Embryonic facial prominence (tissue), 1 donor: ENCODE measurements at regions not wholly inside any gene's neighbourhood (a gene's known extent, or its start where the extent isn't known, plus 50 kb on each side); places are given as distances from the start of the nearest gene placed in this dataset.

Source experiments
- DNase-seq: peaks from one replicate; pipeline ENCODE4 v3.0.0-alpha.2; 2016; ENCODE audit errors: extremely low spot score

DNA sequence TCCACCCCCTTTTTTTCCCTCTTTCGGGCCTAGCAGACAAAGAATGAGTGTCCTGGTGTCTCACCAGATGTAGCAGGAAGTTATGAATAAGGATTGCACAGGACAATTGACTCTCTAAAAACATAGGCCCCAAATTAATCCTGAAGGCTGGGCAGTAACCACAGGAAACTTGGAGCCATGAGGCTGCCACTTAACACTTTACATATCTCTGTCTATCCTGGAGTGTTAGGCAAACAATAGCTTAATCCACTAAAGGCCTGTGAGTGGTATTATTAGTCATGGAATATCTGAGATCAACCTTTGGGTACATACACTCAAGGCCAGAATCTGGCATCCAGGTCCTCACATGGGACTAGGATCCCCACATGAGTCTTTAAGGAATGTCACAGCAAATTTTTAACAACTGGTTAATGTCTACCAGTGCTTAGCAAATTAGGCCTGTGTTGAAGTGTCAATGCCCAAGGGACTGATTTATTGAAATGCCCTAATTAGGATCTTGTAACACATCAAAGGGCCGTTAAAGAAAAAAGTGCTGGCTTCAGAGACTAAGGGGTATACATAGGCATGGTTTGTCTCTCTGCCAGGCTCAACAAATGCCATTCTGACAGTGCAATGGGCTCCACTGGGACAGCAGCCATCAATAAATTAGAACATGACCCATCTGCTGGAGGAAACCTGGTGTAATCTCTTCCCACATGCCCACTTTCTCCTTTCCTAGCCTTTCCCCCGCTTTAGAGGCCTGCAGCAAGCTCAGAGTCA lies 196.7 kb upstream of the TBX20 start:
- no peak for DNase-seq

GRCh38 chr7:35448486-35448885 lies 194.6 kb upstream of the TBX20 start:
- no peak for DNase-seq

DNA sequence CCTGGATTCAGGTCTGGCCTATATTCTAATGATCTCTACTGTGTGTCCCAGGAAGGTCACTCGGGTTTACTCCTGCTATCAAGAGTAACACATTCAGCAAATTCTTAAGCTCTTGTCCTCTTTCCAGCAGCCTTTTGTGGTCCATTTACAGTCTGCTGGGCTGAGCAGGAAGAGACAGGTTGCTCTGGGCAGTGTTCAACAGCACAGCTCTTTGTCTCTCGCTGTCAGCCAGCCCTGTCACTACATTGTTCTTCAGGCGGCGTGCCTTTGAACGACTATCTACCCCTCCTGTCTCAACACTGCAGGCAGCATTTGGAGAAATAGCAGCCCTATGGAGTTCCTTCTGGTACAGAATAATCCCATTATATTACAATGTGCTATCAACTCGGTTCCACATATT lies 192.2 kb upstream of the TBX20 start:
- DNase-seq, result no peak

DNA sequence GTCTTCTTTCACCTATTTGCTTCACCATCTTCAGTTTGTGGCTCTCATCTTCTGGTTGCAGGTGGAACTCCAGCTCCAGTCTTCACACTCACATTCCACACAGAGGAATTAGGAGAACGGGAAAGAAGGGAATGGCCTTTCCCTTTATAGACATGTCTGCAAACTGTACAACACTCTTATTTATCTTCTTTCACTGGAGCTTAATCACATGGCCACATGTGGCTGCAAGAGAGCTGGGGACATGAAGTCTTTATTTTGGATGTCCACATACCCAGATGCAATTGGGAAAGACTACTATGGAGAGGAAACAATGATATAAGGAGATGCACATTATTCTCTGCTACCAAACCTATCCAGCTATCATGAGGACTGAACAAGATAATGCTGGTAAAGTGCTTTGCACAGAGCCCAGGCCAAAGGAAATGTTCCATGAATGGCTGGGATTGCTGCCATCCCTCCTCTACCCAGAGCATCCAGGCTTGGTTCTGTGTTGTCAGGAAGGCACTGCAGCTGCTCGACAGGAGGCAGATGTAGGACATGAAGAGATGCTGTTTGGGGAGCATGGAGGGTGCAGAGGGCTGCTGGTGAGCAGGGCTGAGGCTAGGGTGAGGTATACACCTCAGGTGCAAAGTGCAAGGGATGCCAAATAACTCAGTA lies 183.8 kb upstream of the TBX20 start:
- DNase-seq, result no peak

- DNase-seq, result no peak
Observed at GRCh38 chr7:35436452-35436851, 182.6 kb upstream of the TBX20 start.

DNA sequence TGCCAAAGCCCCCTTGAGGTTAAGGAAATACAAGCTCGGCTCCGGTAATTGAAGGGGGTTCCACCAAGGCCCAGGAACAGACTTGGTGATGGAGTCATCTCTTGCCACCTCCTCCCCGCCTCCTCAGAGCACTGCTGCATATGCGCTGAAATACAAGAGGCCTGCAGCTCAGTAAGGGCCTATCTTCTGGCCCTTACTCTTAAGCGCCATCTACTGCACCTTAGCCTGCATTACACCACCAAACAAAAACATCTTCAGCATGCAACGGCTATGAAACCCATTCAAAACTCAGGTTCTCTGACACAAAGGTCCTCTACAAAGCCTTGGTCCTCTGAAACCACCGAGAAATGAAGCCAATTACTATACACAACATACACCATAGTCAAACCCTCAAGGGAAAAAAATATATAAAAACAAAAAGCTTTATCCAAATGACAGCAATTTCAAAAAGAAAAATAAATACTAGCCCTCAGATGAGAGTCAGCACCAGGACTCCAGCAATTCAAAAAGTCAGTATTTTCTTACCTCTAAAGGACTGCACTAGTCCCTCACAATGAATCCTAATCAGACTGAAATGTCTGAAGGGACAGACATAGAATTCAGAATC lies 176.8 kb upstream of the TBX20 start:
- DNase-seq, result no peak

DNA sequence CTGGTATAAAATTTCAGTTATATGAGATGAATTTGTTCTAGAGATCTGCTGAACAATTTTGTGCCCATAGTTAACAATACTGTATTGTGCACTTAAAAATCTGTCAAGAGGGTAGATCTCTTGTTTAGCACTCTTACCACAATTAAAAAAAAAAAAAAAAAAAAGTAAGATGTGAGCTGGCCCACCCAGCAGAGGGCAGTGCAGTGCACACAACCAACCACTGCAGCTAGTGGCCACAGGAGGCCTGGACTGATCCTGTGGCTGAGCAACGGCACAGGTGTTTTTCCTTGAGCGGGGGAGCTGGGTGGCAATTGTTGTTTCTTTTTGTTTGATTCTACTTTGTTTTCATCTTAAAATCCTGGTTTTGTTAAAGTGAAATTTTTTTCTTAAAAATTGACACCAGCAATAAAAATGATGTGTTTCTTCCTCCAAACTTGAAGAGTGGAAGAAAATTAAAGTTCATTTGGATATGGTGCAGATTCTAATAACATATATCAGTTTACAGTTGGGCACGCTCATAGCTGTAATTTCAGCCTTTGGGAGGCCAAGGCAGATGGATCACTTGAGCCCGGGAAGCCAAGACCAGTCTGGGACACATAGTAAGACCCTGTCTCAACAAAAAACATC lies 171.1 kb upstream of the TBX20 start:
- DNase-seq, result no peak

- no peak for DNase-seq
Observed at GRCh38 chr7:35424440-35424839, 170.5 kb upstream of the TBX20 start.

DNA sequence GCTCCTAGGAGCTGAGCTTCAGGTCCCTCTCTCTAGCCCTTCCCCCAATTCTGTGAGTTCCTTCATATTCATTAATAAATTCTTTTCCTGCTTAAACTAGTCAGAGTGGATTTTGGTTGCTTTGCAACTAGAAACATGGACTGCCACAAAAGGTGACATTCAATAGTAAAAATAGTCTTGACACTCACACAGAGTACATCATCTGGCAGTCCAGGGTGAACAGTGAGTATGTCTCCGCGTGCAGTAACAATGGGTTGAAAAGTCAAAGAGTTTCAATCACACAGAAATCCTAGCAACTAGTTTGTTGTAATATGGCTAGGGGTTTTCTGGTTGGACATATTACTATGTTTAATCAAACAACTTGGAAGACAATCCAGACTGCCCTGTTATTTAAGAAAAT lies 168.8 kb upstream of the TBX20 start:
- DNase-seq, result no peak

- no peak for DNase-seq
Observed at GRCh38 chr7:35420656-35421055, 166.8 kb upstream of the TBX20 start.

GRCh38 chr7:35419391-35419755 lies 165.5 kb upstream of the TBX20 start:
- DNase-seq, result no peak

DNA sequence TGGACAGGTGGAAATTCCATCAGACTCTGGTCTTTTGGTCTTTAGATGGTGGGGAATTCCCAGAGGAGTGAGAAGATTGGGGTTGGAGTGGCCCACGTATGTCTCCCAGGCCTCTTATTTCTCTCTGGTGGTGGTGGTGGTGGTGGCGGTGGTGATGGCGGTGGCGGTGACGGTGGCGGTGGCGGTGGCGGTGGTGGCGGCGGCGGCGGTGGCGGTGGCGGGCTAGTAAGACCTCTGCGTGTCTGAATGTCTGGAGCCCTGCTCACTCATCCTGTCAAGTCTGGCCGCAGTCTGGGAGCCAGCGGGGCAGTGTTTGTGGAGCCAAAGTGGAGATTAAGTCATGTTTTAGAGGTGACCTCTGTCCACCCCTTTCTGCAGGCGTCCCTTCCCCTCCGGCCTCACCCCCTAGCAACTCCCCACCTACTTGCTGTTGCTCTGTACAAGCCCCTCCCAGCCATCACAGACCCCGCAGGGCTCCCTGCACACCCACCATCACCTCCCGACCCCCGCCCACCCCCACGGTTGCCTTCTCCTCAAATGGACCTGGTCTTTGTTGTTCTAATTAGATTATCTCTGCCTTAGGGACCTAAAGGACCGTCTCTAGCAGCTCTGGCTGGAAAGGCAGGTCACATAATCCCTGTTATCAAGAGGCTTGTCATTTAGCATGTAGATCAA lies 165.0 kb upstream of the TBX20 start:
- no peak for DNase-seq

DNA sequence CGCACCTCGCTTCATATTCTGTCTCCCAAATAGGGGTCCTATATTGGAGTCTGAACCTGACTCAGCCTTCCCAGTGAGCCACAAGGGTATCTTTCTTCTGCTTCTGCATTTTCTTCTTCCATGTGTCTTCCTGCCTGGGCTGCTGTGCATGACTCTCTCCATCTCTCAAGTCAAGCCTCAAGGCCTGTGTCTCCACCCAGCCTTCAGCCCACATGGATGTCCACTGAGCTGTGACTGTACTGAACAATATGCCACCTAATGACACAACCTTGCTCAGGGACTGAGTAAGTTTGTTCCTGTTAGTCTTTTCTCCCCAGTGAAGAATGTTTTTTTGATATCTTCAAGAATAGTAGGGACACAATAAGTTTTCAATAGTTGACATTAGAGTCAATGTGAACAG lies 162.7 kb upstream of the TBX20 start:
- no peak for DNase-seq

DNA sequence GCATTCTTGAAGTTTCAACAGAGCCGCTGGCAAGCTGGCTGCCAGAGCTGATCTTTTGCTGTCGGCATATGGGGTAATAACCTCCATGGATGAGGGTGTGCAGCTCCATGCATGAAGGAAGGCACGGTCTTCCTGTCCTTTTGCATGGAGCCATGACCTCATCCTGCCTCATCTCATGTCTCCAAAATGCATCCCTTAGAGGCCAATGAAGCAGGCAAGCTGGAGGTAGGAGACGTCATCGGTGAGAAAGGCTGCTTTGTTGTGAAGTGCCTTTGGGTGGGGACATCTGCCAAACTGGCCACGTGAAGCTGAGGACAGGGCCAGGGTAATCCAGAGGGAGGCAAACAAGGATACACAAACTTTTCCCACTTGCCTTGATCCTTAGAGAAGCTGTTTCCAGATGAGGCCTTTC lies 161.5 kb upstream of the TBX20 start:
- DNase-seq, result no peak

- DNase-seq, result no peak
Observed at GRCh38 chr7:35411331-35411730, 157.4 kb upstream of the TBX20 start.

GRCh38 chr7:35405461-35405860 lies 151.6 kb upstream of the TBX20 start:
- DNase-seq, result no peak

GRCh38 chr7:35401217-35401879 lies 147.4 kb upstream of the TBX20 start:
- no peak for DNase-seq

DNA sequence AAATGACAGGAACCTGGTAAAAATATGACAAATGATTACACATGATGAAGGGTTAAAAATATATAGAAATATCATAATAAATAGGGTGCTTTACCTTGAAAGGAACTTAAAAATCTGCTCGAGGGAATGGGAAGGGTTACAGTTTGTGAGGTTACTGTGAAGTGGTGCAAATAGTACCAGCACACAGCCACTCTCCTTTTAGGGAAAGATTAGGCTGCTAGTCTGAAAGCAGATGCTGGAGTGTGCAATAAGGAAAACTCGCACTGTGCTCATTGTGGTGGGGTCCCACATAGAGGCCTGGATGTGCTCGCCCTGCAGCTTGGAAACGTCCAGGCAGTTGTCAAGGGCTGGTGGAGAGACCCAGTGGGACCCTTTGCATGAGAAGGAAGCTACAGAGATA lies 145.9 kb upstream of the TBX20 start:
- DNase-seq, result no peak

DNA sequence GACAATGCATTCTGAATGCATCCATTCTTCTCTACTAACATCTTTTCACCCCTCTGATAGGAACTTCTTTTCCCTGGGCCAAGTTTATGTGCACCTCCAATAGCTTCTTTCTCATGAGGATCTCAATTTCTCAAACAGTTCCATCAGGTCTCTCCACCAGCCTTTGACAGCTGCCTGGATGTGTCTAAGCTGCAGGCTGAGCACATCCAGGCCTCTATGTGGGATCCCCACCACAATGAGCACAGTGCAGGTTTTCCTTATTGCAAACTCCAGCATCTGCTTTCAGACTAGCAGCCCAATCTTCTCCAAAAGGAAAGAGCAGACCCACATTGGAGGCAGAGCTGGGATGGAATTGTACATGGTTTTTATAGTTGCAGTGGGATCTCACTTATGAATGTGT lies 145.3 kb upstream of the TBX20 start:
- no peak for DNase-seq

- no peak for DNase-seq
Observed at GRCh38 chr7:35398518-35398917, 144.6 kb upstream of the TBX20 start.

GRCh38 chr7:35390146-35390545 lies 136.2 kb upstream of the TBX20 start:
- DNase-seq, result no peak

DNA sequence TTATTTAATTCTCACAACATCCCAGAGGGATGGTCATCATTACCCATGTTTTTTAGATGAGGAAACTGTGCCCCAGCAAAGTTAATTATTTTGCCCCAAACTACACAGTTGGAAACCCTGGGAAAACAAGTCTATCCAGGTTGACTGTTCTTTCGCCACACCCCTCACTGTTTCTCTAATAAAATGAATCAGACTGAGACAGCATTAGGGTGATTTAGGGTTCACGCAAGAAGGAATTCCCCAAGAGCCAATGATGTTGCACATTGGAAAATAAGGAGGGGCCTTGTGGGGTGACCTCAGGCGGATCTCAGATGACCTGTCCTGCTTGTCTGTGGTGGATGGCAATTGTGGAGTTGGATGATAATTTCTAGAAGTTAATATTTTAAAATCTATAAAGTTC lies 135.7 kb upstream of the TBX20 start:
- no peak for DNase-seq
